ENCODE measurements at regions not wholly inside any gene's neighbourhood (a gene's known extent, or its start where the extent isn't known, plus 50 kb on each side); places are given as distances from the start of the nearest gene placed in this dataset.
"Not testable (repeated sequence)": the region's sequence is repeated elsewhere in the genome, so short reads cannot be mapped to it uniquely, and the experiment has no call there.

DNA sequence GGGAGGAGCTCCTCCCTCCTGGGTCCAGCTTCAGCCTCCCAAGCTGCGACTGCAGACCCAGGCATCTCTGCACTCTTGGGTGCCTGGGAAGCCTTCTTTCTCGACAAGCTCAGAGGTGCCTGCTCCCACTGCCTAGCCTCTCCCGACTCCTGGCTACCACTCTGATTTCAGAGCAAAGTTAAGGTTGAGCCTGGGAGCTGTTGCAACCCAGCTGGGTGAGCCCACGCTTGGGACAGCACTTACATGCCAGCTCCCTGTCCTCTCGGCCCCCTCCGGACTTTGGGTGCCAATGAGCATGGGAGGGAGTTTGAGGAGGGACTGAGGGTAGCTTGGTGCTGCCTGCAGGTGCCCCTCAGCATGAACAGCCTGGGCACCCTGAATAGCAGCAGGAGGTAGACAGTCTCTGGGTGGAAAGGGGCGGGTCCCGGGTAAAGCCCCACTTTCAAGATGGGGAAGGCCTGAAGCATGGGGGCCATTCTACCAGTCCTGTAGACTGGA, 1383.4 kb upstream of the PCDH20 start:
- Histone ChIP-seq H3K27ac (ENCODE audit: low read length) (no peak overlapping the region), H3K36me3 (ENCODE audit: control insufficient read depth in 1 of 2, insufficient read depth in 2 of 2, low read length in 2 of 2) (no peaks in the 10 kb centered on the region), H3K4me3 (ENCODE audit: low read depth in 1 of 2, low read length in 2 of 2) (no peak overlapping the region), H3K4me1 (ENCODE audit: control insufficient read depth in 1 of 2, insufficient read depth in 2 of 2, low read length in 2 of 2) (no peaks in the 10 kb centered on the region), H3K27me3 (ENCODE audit: low read depth, low read length) (no peaks in the 10 kb centered on the region), H3K9me3 (ENCODE audit: control insufficient read depth in 1 of 2, low read length in 2 of 2) (no peaks in the 10 kb centered on the region)

- Histone ChIP-seq H3K27ac (ENCODE audit: low read length) (no peak overlapping the region), H3K27me3 (ENCODE audit: low read depth, low read length) (no peaks in the 10 kb centered on the region), H3K4me3 (ENCODE audit: low read depth in 1 of 2, low read length in 2 of 2) (no peak overlapping the region), H3K9me3 (ENCODE audit: control insufficient read depth in 1 of 2, low read length in 2 of 2) (no peaks in the 10 kb centered on the region), H3K36me3 (ENCODE audit: control insufficient read depth in 1 of 2, insufficient read depth in 2 of 2, low read length in 2 of 2) (no peaks in the 10 kb centered on the region), H3K4me1 (ENCODE audit: control insufficient read depth in 1 of 2, insufficient read depth in 2 of 2, low read length in 2 of 2) (no peaks in the 10 kb centered on the region)
Measured at GRCh38 chr13:62793850-62794249, 1378.2 kb upstream of the PCDH20 start.

DNA sequence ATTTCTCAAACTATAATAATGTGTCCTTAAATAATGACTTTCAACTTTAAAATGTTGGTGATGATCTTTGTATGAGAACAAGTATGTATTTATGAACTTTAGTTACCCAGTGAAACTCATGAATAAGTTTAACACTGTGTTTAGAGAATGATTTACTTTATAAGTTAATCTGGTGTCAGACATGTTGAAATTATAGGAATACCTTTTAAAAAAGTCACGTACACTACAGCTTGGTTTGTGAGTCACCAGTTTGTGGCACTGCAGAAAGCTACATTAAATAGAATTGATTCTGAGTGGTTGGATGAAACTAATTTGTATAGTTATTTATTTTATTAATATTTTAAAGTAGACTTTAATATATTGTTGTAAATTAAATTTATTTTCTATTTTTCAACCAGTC, 1366.2 kb upstream of the PCDH20 start:
- H3K27me3 ChIP-seq (ENCODE audit: low read depth, low read length), result no peaks in the 10 kb centered on the region
- H3K4me3 ChIP-seq (ENCODE audit: low read depth in 1 of 2, low read length in 2 of 2), result no peak overlapping the region
- H3K4me1 ChIP-seq (ENCODE audit: control insufficient read depth in 1 of 2, insufficient read depth in 2 of 2, low read length in 2 of 2), result no peaks in the 10 kb centered on the region
- H3K27ac ChIP-seq (ENCODE audit: low read length), result no peak overlapping the region
- no peaks in the 10 kb centered on the region for H3K36me3 ChIP-seq (ENCODE audit: control insufficient read depth in 1 of 2, insufficient read depth in 2 of 2, low read length in 2 of 2)
- no peaks in the 10 kb centered on the region for H3K9me3 ChIP-seq (ENCODE audit: control insufficient read depth in 1 of 2, low read length in 2 of 2)

DNA sequence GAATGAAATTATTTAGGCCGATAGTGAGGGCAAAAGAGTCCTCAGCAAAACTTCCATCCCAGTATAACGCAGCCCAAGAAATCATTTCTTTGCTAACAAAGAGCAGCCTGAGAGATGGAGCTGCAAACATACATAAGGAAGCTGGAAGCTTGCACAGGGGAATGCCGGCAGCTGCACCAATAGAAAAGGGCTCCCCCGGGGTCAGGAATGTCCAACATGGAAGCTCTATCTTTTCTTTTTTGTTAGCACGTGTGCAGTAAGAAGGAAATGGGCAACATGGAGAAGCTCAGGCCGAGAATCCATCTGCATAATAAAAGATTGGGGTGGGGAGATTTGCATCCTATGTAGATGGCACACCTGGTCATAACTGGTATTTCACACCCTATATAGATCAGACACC, 1363.5 kb upstream of the PCDH20 start:
- Histone ChIP-seq H3K36me3 (ENCODE audit: control insufficient read depth in 1 of 2, insufficient read depth in 2 of 2, low read length in 2 of 2) (no peaks in the 10 kb centered on the region), H3K9me3 (ENCODE audit: control insufficient read depth in 1 of 2, low read length in 2 of 2) (no peaks in the 10 kb centered on the region), H3K4me3 (ENCODE audit: low read depth in 1 of 2, low read length in 2 of 2) (no peak overlapping the region), H3K4me1 (ENCODE audit: control insufficient read depth in 1 of 2, insufficient read depth in 2 of 2, low read length in 2 of 2) (no peaks in the 10 kb centered on the region), H3K27ac (ENCODE audit: low read length) (no peak overlapping the region), H3K27me3 (ENCODE audit: low read depth, low read length) (no peaks in the 10 kb centered on the region)

- H3K27ac ChIP-seq (ENCODE audit: low read length), result no peak overlapping the region
Measured at GRCh38 chr13:62767473-62767872, 1351.8 kb upstream of the PCDH20 start.

GRCh38 chr13:62760724-62761123, 1345.1 kb upstream of the PCDH20 start:
- H3K27me3 ChIP-seq (ENCODE audit: low read depth, low read length), result no peaks in the 10 kb centered on the region
- no peaks in the 10 kb centered on the region for H3K9me3 ChIP-seq (ENCODE audit: control insufficient read depth in 1 of 2, low read length in 2 of 2)
- H3K27ac ChIP-seq (ENCODE audit: low read length), result no peak overlapping the region
- no peak overlapping the region for H3K4me3 ChIP-seq (ENCODE audit: low read depth in 1 of 2, low read length in 2 of 2)
- H3K4me1 ChIP-seq (ENCODE audit: control insufficient read depth in 1 of 2, insufficient read depth in 2 of 2, low read length in 2 of 2), result no peaks in the 10 kb centered on the region
- H3K36me3 ChIP-seq (ENCODE audit: control insufficient read depth in 1 of 2, insufficient read depth in 2 of 2, low read length in 2 of 2), result no peaks in the 10 kb centered on the region

More at GRCh38 chr13:62767473-62767872, 1351.8 kb upstream of the PCDH20 start:
- H3K27me3 ChIP-seq (ENCODE audit: low read depth, low read length), result no peaks in the 10 kb centered on the region
- no peaks in the 10 kb centered on the region for H3K36me3 ChIP-seq (ENCODE audit: control insufficient read depth in 1 of 2, insufficient read depth in 2 of 2, low read length in 2 of 2)
- H3K9me3 ChIP-seq (ENCODE audit: control insufficient read depth in 1 of 2, low read length in 2 of 2), result no peaks in the 10 kb centered on the region
- no peaks in the 10 kb centered on the region for H3K4me1 ChIP-seq (ENCODE audit: control insufficient read depth in 1 of 2, insufficient read depth in 2 of 2, low read length in 2 of 2)
- H3K4me3 ChIP-seq (ENCODE audit: low read depth in 1 of 2, low read length in 2 of 2), result no peak overlapping the region

DNA sequence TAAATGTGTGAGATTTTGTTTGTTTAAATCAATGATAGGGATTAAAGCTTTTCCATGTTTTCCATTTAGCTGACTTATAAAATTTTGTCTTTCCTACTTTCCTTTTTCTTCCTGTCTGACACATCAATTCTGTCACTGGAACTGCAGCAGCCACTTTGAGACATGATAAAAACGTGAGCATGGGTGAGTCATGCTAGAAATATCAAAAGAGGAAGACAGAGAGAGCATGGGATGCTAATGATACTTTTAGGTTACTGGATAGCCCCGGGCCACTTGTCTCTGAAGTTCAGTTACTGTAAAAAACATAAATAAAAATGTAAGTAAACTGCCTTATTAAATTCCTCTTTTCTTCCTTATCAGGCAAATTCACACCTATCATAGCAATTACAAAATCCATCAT, 1332.0 kb upstream of the PCDH20 start:
- H3K4me3 ChIP-seq (ENCODE audit: low read depth in 1 of 2, low read length in 2 of 2), result no peak overlapping the region
- no peaks in the 10 kb centered on the region for H3K4me1 ChIP-seq (ENCODE audit: control insufficient read depth in 1 of 2, insufficient read depth in 2 of 2, low read length in 2 of 2)
- H3K36me3 ChIP-seq (ENCODE audit: control insufficient read depth in 1 of 2, insufficient read depth in 2 of 2, low read length in 2 of 2), result no peaks in the 10 kb centered on the region
- no peaks in the 10 kb centered on the region for H3K27me3 ChIP-seq (ENCODE audit: low read depth, low read length)
- H3K27ac ChIP-seq (ENCODE audit: low read length), result no peak overlapping the region
- no peaks in the 10 kb centered on the region for H3K9me3 ChIP-seq (ENCODE audit: control insufficient read depth in 1 of 2, low read length in 2 of 2)

GRCh38 chr13:62747152-62747551, 1331.5 kb upstream of the PCDH20 start:
- Histone ChIP-seq H3K27ac (ENCODE audit: low read length) (no peak overlapping the region), H3K27me3 (ENCODE audit: low read depth, low read length) (no peaks in the 10 kb centered on the region), H3K4me1 (ENCODE audit: control insufficient read depth in 1 of 2, insufficient read depth in 2 of 2, low read length in 2 of 2) (no peaks in the 10 kb centered on the region), H3K9me3 (ENCODE audit: control insufficient read depth in 1 of 2, low read length in 2 of 2) (no peaks in the 10 kb centered on the region), H3K4me3 (ENCODE audit: low read depth in 1 of 2, low read length in 2 of 2) (no peak overlapping the region), H3K36me3 (ENCODE audit: control insufficient read depth in 1 of 2, insufficient read depth in 2 of 2, low read length in 2 of 2) (no peaks in the 10 kb centered on the region)

DNA sequence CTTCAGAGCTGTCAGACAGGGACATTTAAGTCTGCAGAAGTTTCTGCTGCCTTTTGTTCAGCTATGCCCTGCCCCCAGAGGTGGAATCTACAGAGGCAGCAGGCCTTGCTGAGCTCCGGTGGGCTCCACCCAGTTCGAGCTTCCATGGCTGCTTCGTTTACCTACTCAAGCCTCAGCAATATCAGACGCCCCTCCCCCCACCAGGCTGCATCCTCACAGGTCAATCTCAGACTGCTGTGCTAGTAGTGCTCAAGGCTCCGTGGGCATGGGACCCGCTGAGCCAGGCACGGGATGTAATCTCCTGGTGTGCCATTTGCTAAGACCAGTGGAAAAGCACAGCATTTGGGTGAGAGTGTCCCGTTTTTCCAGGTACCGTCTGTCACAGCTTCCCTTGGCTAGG, 1314.1 kb upstream of the PCDH20 start:
- H3K4me3 ChIP-seq (ENCODE audit: low read depth in 1 of 2, low read length in 2 of 2); H3K27me3 ChIP-seq (ENCODE audit: low read depth, low read length); H3K4me1 ChIP-seq (ENCODE audit: control insufficient read depth in 1 of 2, insufficient read depth in 2 of 2, low read length in 2 of 2); H3K36me3 ChIP-seq (ENCODE audit: control insufficient read depth in 1 of 2, insufficient read depth in 2 of 2, low read length in 2 of 2); H3K27ac ChIP-seq (ENCODE audit: low read length); H3K9me3 ChIP-seq (ENCODE audit: control insufficient read depth in 1 of 2, low read length in 2 of 2): not testable (repeated sequence)

DNA sequence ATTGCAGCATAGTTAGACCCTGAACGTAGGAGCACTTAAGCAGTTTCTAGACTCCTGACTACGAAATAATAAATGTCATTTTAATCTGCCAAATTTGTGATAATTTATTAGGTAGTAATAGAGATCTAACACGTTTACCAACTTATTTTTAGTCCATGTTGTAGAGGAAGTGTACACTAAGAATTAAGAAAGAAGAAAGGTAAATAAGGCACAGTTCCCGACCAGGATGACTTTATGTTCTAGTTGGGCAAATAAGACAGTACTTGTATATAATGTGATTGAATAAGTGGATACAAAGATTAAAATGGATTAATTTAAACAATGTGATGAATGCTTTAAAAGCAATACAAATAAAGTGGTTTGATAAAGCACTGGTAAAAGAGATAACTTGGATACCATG, 1306.2 kb upstream of the PCDH20 start:
- Histone ChIP-seq H3K36me3 (ENCODE audit: control insufficient read depth in 1 of 2, insufficient read depth in 2 of 2, low read length in 2 of 2) (no peaks in the 10 kb centered on the region), H3K27me3 (ENCODE audit: low read depth, low read length) (no peaks in the 10 kb centered on the region), H3K4me3 (ENCODE audit: low read depth in 1 of 2, low read length in 2 of 2) (no peak overlapping the region), H3K27ac (ENCODE audit: low read length) (no peak overlapping the region), H3K9me3 (ENCODE audit: control insufficient read depth in 1 of 2, low read length in 2 of 2) (peaks cover 0 to 2% of the 10 kb centered on the region in 2 donors), H3K4me1 (ENCODE audit: control insufficient read depth in 1 of 2, insufficient read depth in 2 of 2, low read length in 2 of 2) (no peaks in the 10 kb centered on the region)

DNA sequence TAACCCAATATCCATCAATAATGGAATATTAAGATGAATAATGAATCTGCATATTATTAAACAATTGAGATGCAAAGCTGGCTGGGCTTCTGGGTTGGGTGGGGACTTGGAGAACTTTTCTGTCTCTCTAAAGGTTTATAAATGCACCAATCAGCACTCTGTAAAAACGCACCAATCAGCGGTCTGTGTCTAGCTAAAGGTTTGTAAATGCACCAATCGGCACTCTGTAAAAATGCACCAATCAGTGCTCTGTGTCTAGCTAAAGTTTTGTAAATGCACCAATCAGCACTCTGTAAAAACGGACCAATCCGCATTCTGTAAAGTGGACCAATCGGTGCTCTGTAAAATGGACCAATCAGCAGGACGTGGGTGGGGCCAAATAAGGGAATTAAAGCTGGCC, 1296.3 kb upstream of the PCDH20 start:
- not testable (repeated sequence) for H3K27ac ChIP-seq (ENCODE audit: low read length); H3K4me3 ChIP-seq (ENCODE audit: low read depth in 1 of 2, low read length in 2 of 2); H3K36me3 ChIP-seq (ENCODE audit: control insufficient read depth in 1 of 2, insufficient read depth in 2 of 2, low read length in 2 of 2); H3K4me1 ChIP-seq (ENCODE audit: control insufficient read depth in 1 of 2, insufficient read depth in 2 of 2, low read length in 2 of 2); H3K9me3 ChIP-seq (ENCODE audit: control insufficient read depth in 1 of 2, low read length in 2 of 2); H3K27me3 ChIP-seq (ENCODE audit: low read depth, low read length)

GRCh38 chr13:62710787-62711186, 1295.1 kb upstream of the PCDH20 start:
- Histone ChIP-seq H3K36me3 (ENCODE audit: control insufficient read depth in 1 of 2, insufficient read depth in 2 of 2, low read length in 2 of 2) (no peaks in the 10 kb centered on the region), H3K27me3 (ENCODE audit: low read depth, low read length) (no peaks in the 10 kb centered on the region), H3K27ac (ENCODE audit: low read length) (no peak overlapping the region), H3K4me3 (ENCODE audit: low read depth in 1 of 2, low read length in 2 of 2) (no peak overlapping the region), H3K4me1 (ENCODE audit: control insufficient read depth in 1 of 2, insufficient read depth in 2 of 2, low read length in 2 of 2) (no peaks in the 10 kb centered on the region), H3K9me3 (ENCODE audit: control insufficient read depth in 1 of 2, low read length in 2 of 2) (peaks cover 0 to 2% of the 10 kb centered on the region in 2 donors)

Data from muscle layer of duodenum (tissue), 2 donors.